ENCODE measurements at regions not wholly inside any gene's neighbourhood (a gene's known extent, or its start where the extent isn't known, plus 50 kb on each side); places are given as distances from the start of the nearest gene placed in this dataset.

- DNase-seq (ENCODE audit: low read depth), result peak; percentile 12
- H3K4me3 ChIP-seq (ENCODE audit: low read length), result no peak overlapping the region
- TF ChIP-seq CTCF (IDR thresholded peaks at IDR 0.05; ENCODE audit: insufficient read depth, low read depth, low read length, missing control alignments), result no peak
Measured at GRCh38 chr4:189185810-189186432, 754.8 kb upstream of the FRG1 start.

GRCh38 chr4:189187531-189188052 lies 753.1 kb upstream of the FRG1 start:
- DNase-seq (ENCODE audit: low read depth), result peak; percentile 54
- no peak overlapping the region for H3K4me3 ChIP-seq (ENCODE audit: low read length)
- no peak for TF ChIP-seq CTCF (IDR thresholded peaks at IDR 0.05; ENCODE audit: insufficient read depth, low read depth, low read length, missing control alignments)

GRCh38 chr4:189198624-189199023 lies 742.0 kb upstream of the FRG1 start:
- TF ChIP-seq CTCF (IDR thresholded peaks at IDR 0.05; ENCODE audit: insufficient read depth, low read depth, low read length, missing control alignments), result no peak
- DNase-seq (ENCODE audit: low read depth), result no peak
- no peak overlapping the region for H3K4me3 ChIP-seq (ENCODE audit: low read length)

- no peak overlapping the region for H3K4me3 ChIP-seq (ENCODE audit: low read length)
- no peak for DNase-seq (ENCODE audit: low read depth)
- TF ChIP-seq CTCF (IDR thresholded peaks at IDR 0.05; ENCODE audit: insufficient read depth, low read depth, low read length, missing control alignments), result no peak
Measured at GRCh38 chr4:189200353-189200752, 740.3 kb upstream of the FRG1 start.

- peak; percentile 92 for TF ChIP-seq CTCF (IDR thresholded peaks at IDR 0.05; ENCODE audit: insufficient read depth, low read depth, low read length, missing control alignments)
- DNase-seq (ENCODE audit: low read depth), result peak; percentile 72
- H3K4me3 ChIP-seq (ENCODE audit: low read length), result peak overlapping the region; percentile 24
Measured at GRCh38 chr4:189202182-189202868, 738.3 kb upstream of the FRG1 start.

- peak; percentile 68 for DNase-seq (ENCODE audit: low read depth)
- no peak for TF ChIP-seq CTCF (IDR thresholded peaks at IDR 0.05; ENCODE audit: insufficient read depth, low read depth, low read length, missing control alignments)
Measured at GRCh38 chr4:189202869-189203271, 737.8 kb upstream of the FRG1 start.

More at GRCh38 chr4:189202869-189203271, 737.8 kb upstream of the FRG1 start:
- peak overlapping the region; percentile 24 for H3K4me3 ChIP-seq (ENCODE audit: low read length)
